Adrenal gland (tissue), 9 donors: ENCODE measurements at regions not wholly inside any gene's neighbourhood (a gene's known extent, or its start where the extent isn't known, plus 50 kb on each side); places are given as distances from the start of the nearest gene placed in this dataset.

Experiments
- DNase-seq, 7 donors: peaks; one replicate each; pipeline ENCODE4 v3.0.0-alpha.2; 2019 to 2020
- H3K27ac ChIP-seq, 5 donors: fragments of 200-600 bp; sonication (generic) in 4 of 5; 1 replicate in 3 of 5; 2 replicates in 2 of 5; pipeline versions ENCODE4 v1.5.1 to v1.8.0; 2016 to 2020; ENCODE audit warnings: mild to moderate bottlenecking in 1 of 5
- H3K27me3 ChIP-seq: fragments of 200-600 bp; 2 replicates; pipeline ENCODE4 v1.8.0; 2021
- H3K36me3 ChIP-seq, 2 donors: fragments of 200-600 bp; replicated peaks in 1 of 2; 1 replicate in 1 of 2; 2 replicates in 1 of 2; pipeline versions ENCODE4 v1.5.1 to v1.8.0; 2018 to 2022
- H3K4me1 ChIP-seq, 2 donors: fragments of 200-600 bp; replicated peaks in 1 of 2; 1 replicate in 1 of 2; 2 replicates in 1 of 2; pipeline versions ENCODE4 v1.5.1 to v1.8.0; 2018 to 2021
- H3K4me3 ChIP-seq, 4 donors: fragments of 200-600 bp; sonication (generic) in 3 of 4; one replicate each; pipeline ENCODE4 v1.5.1; 2016 to 2018
- H3K9me3 ChIP-seq, 3 donors: fragments of 200-600 bp; sonication (generic) in 1 of 3; replicated peaks in 1 of 3; 1 replicate in 2 of 3; 2 replicates in 1 of 3; pipeline versions ENCODE4 v1.5.1 to v1.8.0; 2016 to 2021
- POLR2A ChIP-seq, 2 donors: fragments of 450-650 bp; IDR thresholded peaks; one replicate each; pipeline ENCODE4 v1.6.1; 2017; ENCODE audit warnings: antibody characterized with exemption in 2 of 2, mild to moderate bottlenecking in 2 of 2, moderate library complexity in 1 of 2
- WGBS, 4 donors: extraction: QIAGEN DNeasy Blood & Tissue Kit in 2 of 4; methylation state at CpG; one replicate each; pipeline versions ENCODE4 v1.1.5 to v1.1.7; 2013 to 2017; 5-methylcytosine and 5-hydroxymethylcytosine counted together
- intact Hi-C, 2 donors: fragments of 100-400 bp; cut with DNase I; formaldehyde crosslinking; loops; one replicate each; pipeline versions ENCODE4 v1.14.1 to v1.15.0; 2022 to 2023
- TF ChIP-seq, protein P1 (sequence below), 6 experiments: fragments of 450-650 bp in 4 of 6; fragments of 200-600 bp in 2 of 6; sonication (generic) in 1 of 6; IDR thresholded peaks; 1 replicate in 5 of 6; 2 replicates in 1 of 6; pipeline versions ENCODE4 v1.5.1 to v1.8.0; 2016 to 2021; ENCODE audit warnings: antibody characterized with exemption in 6 of 6, mild to moderate bottlenecking in 2 of 6, moderate library complexity in 1 of 6
- donor health status: healthy with polysubstance abuse.
- donor health status: Bipolar disorder and iron deficiency.
- donor health status: DM: yes; HTN: yes; CAD: no.
- donor health status: DM: no; HTN: no; CAD: no.
- donor health status: DM: no; HTN: no; CAD: no.

- H3K27me3 ChIP-seq = no peaks in the 10 kb centered on the region
- H3K27ac ChIP-seq = peak overlapping the region in 3 of 5 donors; percentile 98 to 100 (median 99)
- H3K9me3 ChIP-seq = no peaks in the 10 kb centered on the region
- WGBS, 4 donors = 86 to 93% (median 88%) methylated on average over 9 of the region's 9 CpGs
- H3K4me3 ChIP-seq = no peak overlapping the region
- TF ChIP-seq POLR2A (IDR thresholded peaks at IDR 0.05) = no peak
- TF ChIP-seq, protein P1, sequence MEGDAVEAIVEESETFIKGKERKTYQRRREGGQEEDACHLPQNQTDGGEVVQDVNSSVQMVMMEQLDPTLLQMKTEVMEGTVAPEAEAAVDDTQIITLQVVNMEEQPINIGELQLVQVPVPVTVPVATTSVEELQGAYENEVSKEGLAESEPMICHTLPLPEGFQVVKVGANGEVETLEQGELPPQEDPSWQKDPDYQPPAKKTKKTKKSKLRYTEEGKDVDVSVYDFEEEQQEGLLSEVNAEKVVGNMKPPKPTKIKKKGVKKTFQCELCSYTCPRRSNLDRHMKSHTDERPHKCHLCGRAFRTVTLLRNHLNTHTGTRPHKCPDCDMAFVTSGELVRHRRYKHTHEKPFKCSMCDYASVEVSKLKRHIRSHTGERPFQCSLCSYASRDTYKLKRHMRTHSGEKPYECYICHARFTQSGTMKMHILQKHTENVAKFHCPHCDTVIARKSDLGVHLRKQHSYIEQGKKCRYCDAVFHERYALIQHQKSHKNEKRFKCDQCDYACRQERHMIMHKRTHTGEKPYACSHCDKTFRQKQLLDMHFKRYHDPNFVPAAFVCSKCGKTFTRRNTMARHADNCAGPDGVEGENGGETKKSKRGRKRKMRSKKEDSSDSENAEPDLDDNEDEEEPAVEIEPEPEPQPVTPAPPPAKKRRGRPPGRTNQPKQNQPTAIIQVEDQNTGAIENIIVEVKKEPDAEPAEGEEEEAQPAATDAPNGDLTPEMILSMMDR (IDR thresholded peaks at IDR 0.05) = no peak
- H3K4me1 ChIP-seq = peaks cover 61 to 69% of the 10 kb centered on the region in 2 donors
- peak in 1 of 7 donors; percentile 74 for DNase-seq
- no peaks in the 10 kb centered on the region for H3K36me3 ChIP-seq
- intact Hi-C loops = no loop called here
Observed at GRCh38 chr9:129493002-129493705, 127.7 kb downstream of the C9orf50 start.

DNA sequence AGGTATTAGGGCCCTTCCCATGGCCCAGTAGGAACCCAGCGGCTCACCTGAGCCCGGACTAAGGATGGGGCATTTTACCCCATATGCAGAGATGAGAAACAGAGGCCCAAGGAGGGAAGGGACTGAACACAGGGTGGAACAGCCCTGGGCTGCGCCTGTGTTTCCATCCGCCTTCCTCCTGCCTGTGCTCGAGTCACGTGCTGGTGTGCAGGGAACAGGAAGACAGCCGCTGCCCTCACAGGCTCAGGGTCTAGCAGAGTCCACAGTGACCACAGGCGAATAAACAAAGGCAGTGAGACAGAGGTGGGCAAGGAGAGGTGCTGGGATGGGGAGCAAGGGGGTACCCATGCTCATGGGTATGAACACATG is 129.4 kb downstream of the C9orf50 start:
- DNase-seq = peak in 4 of 7 donors; percentile 61 to 82 (median 67)
- peak overlapping the region in 1 of 4 donors; percentile 65 for H3K4me3 ChIP-seq
- WGBS, 4 donors = 30 to 65% (median 56%) methylated on average over 8 of the region's 8 CpGs
- H3K9me3 ChIP-seq = no peaks in the 10 kb centered on the region
- H3K36me3 ChIP-seq = no peaks in the 10 kb centered on the region
- TF ChIP-seq, protein P1 (IDR thresholded peaks at IDR 0.05) = no peak
- TF ChIP-seq POLR2A (IDR thresholded peaks at IDR 0.05) = no peak
- intact Hi-C loops = no loop called here
- H3K27ac ChIP-seq = peak overlapping the region in 4 of 5 donors; percentile 84 to 100 (median 98)
- peaks cover 63 to 74% of the 10 kb centered on the region in 2 donors for H3K4me1 ChIP-seq
- H3K27me3 ChIP-seq = no peaks in the 10 kb centered on the region

DNA sequence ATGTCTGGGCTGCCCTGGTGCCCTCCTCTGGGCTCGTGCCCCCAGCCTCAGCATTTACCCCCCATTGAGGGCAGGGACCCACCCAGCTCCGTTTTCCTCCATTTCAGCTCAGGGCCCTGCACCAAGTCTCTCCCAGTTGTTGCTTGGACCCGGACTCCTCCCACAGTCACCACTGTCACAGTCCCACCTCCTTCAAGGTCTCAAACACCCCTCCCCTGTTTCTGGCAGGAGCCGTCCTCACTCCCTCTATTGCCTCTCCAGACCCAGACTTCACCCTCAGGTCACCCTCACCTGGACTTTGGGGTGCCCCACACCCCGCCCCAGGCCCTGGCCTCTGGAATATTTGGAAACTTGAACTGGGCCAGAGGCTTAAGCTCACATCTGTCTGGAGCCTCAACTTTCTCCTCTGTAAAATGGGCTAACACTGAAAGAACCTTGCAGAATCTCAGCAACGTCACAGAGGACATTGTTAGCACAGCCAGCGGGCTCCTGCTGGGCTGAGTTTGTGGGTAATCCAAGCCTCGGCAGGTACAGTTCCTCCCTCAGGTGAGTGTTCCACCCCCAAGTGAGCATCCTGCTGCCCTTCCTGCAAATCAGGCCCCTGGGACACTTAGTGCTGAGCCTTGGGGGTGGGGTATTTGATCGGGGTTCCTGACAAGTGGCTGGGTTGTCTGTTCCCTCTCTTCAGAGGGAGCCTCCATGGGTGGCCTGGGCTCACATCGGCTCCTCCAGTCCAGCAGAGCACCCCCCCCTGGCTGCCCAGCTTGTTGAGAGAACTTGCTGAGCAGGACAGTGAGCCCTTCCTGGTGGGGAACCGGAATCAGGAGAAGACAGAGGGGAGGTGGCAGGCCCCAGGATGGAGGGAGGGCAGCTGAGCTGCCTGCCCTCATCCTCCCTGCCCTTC is 130.1 kb downstream of the C9orf50 start:
- Histone ChIP-seq H3K9me3 (no peaks in the 10 kb centered on the region), H3K36me3 (no peaks in the 10 kb centered on the region), H3K4me3 (peak overlapping the region in 1 of 4 donors; percentile 65), H3K4me1 (peaks cover 63 to 76% of the 10 kb centered on the region in 2 donors), H3K27me3 (no peaks in the 10 kb centered on the region), H3K27ac (peak overlapping the region; percentile 84 to 100 (median 99))
- WGBS, 4 donors = 47 to 53% (median 49%) methylated on average over 6 to 11 of the region's 11 CpGs
- DNase-seq = peak in 3 of 7 donors; percentile 60 to 70 (median 62)
- TF ChIP-seq POLR2A (IDR thresholded peaks at IDR 0.05) = peak in 1 of 2 donors; percentile 6
- TF ChIP-seq, protein P1 (IDR thresholded peaks at IDR 0.05) = no peak
- intact Hi-C loops = no loop called here
